HG03039 (cell line): ENCODE measurements at regions not wholly inside any gene's neighbourhood (a gene's known extent, or its start where the extent isn't known, plus 50 kb on each side); places are given as distances from the start of the nearest gene placed in this dataset.
"Not testable (repeated sequence)": the region's sequence is repeated elsewhere in the genome, so short reads cannot be mapped to it uniquely, and the experiment has no call there.

Source experiments
- ATAC-seq: cut with Tn5 transposase; IDR thresholded peaks from one replicate; pipeline ENCODE4 v1.9.1; 2021; ENCODE audit warnings: mild to moderate bottlenecking, moderate library complexity; ENCODE audit not compliant: unreplicated experiment

GRCh38 chr13:68851026-68851425, 1256.6 kb upstream of the ATXN8OS start:
- no peak for ATAC-seq

DNA sequence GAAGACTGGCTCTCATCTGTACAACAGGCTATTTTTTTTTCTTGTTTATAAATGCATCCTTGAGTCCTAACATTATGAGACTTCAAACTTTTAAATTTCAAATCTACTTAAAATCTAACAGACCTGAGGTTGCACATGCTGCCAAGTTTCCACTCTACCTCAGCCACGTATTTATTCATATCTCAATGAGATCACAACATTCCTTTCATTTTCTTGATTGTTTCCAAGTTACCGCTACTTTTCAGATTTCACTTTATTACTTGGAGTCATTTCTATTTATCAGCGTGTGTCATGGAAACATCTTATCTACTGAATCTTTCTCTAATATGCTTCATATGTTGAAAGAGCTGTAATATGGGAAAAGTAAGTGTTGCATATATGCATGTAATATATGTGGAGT, 1257.5 kb upstream of the ATXN8OS start:
- ATAC-seq = no peak

DNA sequence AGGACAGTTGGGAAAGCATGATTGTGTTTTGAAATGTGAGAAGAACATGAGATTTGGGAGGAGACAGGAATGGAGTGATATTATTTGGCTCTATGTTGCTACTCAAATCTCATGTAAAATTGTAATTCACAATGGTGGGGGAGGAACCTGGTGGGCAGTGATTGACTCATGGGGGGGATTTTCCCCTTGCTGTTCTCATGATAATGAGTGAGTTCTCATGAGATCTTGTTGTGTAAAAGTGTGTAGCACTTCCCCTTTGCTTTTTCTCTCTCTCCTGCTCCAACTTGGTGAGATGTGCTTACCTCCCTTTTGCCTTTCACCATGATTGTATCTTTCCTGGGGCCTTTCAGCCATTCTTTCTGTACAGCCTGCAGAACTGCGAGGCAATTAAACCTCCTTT, 1261.0 kb upstream of the ATXN8OS start:
- no peak for ATAC-seq

DNA sequence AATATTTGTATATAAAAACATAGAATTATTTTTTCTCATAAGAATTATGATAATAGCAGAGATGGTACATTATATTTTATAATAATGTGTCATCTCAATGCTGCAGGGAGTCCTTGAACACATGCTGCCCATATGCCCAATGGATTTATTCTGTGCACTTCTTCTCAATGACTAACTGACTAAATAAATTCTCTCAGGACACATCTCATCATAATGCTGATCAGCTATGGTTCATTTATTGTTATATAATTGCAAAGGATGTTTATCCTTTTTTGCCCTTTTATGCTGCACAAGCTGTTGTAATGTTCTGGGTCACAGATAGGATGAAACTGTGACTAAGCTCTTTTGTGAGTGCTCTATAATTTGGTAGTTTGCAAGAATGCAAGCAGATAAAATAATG, 1273.3 kb upstream of the ATXN8OS start:
- ATAC-seq = no peak

- ATAC-seq = no peak
Measured at GRCh38 chr13:68816715-68817114, 1290.9 kb upstream of the ATXN8OS start.

- ATAC-seq = no peak
Measured at GRCh38 chr13:68813180-68813796, 1294.3 kb upstream of the ATXN8OS start.

DNA sequence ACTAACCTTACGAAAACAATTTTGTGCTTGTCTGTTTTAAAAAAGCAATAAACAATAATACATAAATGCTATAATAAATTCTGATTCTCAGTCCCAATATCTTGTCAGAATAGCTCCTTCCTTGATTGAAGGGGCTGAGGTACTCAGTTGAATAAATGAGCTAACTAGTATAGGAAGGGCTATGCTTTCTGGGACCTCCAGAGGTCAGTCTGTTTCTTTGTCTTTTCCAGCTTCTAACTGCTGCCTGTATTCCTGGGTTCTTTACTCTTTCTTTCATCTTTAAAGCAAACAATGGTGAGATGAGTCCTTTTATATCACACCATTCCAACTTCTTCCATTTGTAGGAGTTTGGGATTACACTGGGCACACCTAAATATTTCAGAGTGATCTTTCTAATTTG, 1297.0 kb upstream of the ATXN8OS start:
- no peak for ATAC-seq

DNA sequence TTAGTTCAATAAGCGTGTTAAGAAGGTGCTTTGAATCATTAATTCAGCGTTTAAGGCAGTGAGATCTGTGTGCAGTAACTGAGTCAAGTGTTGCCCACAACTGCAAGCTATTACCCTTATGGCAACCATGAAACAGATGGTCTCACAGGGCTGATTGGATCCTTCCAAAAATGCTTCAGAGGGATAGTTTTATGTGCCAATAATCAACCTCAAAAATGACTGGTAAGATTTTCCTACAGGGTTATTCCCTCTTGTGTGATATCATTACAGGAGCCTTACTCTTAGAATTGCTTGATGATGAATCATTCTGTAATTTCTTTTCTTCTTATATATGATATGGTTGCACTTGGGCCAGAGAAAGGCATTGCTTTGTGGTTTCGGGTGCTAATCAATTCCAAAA, 1299.2 kb upstream of the ATXN8OS start:
- ATAC-seq = no peak

DNA sequence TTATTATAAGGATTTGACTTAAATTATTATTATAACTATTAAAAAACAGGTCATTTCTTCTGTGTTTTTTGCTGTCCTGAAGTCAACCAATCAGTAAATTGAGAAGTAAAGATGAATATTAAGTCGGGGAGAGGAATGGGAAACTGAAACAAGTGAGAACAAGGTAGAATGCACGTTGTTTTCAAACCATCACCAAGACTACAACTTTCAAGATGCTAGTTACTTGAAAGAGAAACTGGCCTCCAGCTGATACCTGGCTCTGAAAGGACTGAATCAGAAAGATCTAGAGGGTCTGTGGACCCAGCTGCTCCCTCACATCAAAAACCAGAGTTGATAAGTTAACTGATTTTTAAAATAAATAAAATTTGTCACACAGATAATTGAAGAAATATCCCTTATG, 1301.5 kb upstream of the ATXN8OS start:
- ATAC-seq = no peak

DNA sequence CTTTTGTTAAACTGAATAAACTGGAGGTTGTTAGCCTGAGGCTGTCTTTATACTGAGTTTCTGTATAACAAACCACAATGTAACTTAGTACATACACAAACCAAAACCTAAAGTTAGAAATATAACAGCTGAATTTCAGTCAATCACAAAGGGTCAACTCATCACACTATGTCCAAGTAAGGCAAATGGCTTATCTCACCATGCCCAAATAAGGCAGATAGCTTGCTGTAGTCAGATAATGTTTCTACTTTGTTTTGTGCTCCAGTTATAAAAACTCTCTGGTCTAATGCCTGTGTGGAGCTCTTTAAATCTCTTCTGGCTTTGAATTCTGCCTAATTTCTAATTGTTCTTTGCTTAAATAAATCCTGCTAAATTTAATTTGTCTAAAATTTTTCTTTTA, 1323.4 kb upstream of the ATXN8OS start:
- ATAC-seq = no peak

DNA sequence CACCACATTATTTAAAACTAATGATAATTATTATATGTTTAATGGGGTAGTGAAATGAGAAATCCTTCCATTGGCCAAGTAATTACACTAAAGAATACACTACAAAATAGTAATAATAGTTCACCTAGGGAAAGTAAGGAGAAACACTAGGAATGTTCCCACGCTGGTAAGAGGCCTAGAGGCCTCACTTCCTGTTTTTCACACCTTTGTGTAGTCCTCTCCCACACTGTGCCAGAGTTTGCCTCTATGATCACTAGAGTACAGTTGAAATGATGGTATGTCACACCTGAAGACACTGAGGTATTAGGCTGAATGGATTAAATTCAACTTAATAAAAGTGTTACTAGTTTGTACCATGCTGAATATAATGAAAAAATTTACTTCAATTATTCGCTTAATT, 1348.0 kb upstream of the ATXN8OS start:
- ATAC-seq = no peak

DNA sequence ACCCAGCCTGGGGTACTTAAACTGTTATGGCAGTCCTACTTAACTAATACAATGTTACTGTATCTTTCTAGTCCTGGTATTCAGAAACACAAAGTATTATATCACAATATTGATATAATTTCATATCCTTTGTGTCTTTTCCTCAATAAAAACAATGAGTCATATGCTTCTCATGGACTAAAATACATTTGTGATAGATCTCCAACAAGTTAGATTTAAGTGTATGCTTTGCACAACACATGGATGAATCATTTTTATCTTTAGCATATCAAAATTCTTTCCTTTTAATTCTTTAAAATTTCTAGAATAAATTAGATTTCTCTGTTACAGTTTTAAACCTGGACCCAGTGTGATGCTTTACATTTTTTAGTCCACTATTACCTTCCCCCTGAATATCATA, 1357.8 kb upstream of the ATXN8OS start:
- ATAC-seq = no peak

GRCh38 chr13:68748038-68748437, 1359.6 kb upstream of the ATXN8OS start:
- no peak for ATAC-seq

DNA sequence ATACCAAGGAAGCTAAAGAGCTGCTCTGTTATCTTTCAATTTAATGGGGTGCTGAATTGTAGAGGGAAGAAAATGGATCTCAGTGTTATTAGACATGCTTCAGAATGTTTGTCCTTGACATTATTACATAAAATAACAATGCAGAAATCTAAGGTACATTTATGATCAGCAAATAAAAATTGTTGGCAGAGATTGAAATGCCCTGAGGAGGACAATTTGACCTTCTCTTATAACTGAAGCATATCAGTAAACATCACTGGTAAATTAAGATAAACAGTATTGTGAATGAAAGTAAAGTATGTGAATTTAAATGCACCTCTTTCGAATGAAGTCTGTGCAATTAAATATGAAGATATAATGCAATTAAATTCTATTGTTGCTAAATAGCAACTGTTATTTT, 1362.1 kb upstream of the ATXN8OS start:
- ATAC-seq = no peak

GRCh38 chr13:68736961-68737360, 1370.7 kb upstream of the ATXN8OS start:
- no peak for ATAC-seq

GRCh38 chr13:68727798-68728197, 1379.8 kb upstream of the ATXN8OS start:
- ATAC-seq = no peak

DNA sequence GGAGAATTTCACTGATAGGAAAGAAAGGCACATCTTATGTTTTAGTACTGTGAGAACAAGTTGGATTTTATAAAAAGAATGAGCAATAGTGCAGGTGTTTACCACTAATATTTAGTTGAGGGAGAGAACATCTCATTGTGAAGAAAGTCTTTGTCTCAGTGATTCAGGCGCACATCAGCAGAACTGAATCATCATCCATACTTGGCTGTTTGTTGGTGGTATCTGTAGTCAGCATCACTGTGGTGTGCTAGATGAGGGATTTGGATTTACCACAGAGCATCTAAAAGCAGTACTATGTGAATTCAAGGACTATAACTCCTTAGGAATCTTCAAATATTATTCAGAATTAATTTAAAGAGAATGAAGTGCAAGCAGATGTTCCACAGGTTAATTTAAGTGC, 1380.5 kb upstream of the ATXN8OS start:
- ATAC-seq = no peak

DNA sequence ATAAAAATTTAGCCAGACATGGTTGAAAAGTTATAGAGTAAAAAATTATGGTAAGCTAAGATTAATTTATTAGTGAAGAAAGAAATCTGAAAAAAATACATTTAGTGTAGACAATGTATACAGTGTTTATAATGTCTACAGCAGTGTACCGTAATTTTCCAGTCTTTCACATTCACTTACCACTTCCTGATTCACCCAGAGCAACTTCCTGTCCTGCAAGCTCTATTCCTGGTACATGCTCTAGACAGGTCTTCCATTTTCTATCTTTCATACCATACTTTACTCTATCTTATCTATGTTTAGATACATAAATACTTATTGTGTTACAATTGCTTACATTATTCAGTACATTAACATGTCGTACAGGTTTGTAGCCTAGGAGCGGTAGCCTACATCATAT, 1387.8 kb upstream of the ATXN8OS start:
- ATAC-seq = no peak

DNA sequence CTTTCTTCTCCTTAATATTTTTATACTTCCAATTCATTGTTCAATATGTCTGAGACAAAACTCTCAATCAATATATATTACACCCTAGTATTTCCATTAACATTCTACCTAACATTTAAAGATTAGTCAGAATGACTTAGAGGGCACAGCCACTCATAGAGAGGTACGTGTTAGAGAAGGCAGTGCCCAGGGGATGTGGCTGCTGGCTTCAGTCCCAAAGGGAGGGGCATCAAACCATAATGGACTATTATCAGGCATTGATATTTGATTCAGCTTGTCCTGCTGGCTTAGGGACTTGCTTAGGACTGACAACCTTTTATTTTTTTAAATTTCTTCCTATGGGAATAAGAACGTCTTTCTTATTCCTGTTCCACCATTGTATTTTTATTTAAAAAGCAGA, 1392.0 kb upstream of the ATXN8OS start:
- no peak for ATAC-seq

DNA sequence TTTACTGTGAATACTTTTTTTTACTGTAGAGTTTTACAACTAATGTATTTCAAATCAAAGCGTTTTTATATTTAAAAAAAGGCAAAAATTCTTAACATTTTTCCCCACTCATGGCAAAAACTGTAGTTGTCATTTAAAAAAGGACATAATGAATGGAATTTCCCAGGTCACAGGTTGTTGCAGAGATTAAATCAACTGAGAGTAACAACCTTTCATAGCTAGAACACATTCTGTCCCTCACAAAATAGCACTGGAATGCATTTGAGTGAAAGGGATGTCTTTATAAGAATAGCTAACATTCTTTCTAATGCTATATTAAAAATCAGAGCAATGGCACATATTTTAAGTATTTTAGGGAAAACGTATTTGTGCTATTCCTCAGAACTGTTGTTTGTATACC, 1393.3 kb upstream of the ATXN8OS start:
- ATAC-seq = no peak

DNA sequence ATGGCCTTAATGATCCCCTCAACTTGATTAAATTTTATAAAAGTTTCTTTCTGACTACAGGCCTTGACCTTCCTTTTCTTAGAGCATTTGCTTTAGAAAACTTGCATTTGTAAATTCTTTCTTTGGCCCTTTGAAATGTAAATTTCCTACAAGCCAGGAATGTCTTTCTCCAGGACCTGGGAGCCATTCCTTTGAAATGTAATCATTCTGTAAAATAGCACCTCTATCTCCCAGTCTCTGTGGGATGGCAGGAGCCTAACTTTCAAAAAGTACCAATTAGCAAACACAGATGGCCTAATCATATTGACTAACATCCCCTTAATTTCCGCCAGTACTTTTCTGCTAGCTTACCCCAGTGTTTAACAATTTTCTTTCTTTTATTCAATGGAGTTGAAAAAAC, 1394.2 kb upstream of the ATXN8OS start:
- ATAC-seq = no peak

DNA sequence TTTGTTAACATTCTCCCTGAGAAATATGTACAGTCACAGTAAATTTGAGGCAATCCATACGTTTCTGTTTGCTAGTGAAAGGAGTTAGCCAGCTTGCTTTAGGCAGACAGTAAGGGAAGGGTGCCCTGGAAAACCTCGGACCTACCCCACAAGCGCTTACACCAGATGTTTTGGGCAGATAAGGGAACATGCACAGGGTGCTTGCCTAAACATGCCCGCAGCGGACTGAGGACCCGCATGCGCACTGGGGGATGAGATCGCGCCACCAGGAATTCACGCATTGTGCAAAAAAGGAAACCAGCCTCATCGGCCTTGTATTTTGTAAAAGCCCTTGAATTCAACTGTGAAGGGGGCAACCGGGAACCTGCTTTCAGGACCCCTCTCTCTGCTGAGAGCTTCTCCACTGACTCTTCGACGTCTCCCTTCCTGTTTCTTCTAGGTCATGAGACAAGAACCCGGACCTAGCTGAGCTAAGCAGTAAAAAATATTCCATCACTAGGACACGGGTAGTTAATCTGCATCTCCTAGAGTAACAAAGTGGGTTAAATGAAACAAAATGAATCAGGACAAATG, 1399.2 kb upstream of the ATXN8OS start:
- no peak for ATAC-seq

DNA sequence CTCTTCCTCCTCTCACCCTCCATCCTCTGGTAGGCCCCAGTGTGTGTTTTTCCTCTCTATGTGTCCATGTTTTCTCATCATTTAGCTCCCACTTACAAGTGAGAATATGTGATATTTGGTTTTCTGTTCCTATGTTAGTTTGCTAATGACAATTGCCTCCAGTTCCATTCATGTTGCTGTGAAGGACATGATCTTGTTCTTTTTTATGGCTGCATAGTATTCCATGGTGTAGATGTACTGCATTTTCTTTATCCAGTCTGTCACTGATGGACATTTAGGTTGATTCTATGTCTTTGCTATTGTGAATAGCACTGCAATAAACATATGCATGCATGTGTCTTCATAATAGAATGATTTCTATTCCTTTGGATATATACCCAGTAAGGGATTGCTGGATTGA, 1401.6 kb upstream of the ATXN8OS start:
- not testable (repeated sequence) for ATAC-seq
